NCI-H2196 treated with DMSO at 0.1 percent for 48 hours (cell line): ENCODE measurements at regions not wholly inside any gene's neighbourhood (a gene's known extent, or its start where the extent isn't known, plus 50 kb on each side); places are given as distances from the start of the nearest gene placed in this dataset.
"Not testable (repeated sequence)": the region's sequence is repeated elsewhere in the genome, so short reads cannot be mapped to it uniquely, and the experiment has no call there.

Experiments used
- DNase-seq: peaks from one replicate; lab custom pipeline; 2025; ENCODE audit not compliant: unreplicated experiment; lab: John Stamatoyannopoulos, UW

GRCh38 chr16:65375651-65376050, 253.8 kb upstream of the CDH11 start:
- no peak for DNase-seq

GRCh38 chr16:65373097-65373496, 251.2 kb upstream of the CDH11 start:
- no peak for DNase-seq

- DNase-seq = no peak
Measured at GRCh38 chr16:65372171-65372570, 250.3 kb upstream of the CDH11 start.

- no peak for DNase-seq
Measured at GRCh38 chr16:65365732-65366715, 244.2 kb upstream of the CDH11 start.

- not testable (repeated sequence) for DNase-seq
Measured at GRCh38 chr16:65356721-65357120, 234.9 kb upstream of the CDH11 start.

GRCh38 chr16:65355706-65356105, 233.8 kb upstream of the CDH11 start:
- no peak for DNase-seq

GRCh38 chr16:65353183-65353582, 231.3 kb upstream of the CDH11 start:
- DNase-seq = no peak

GRCh38 chr16:65349626-65350025, 227.8 kb upstream of the CDH11 start:
- no peak for DNase-seq

- no peak for DNase-seq
Measured at GRCh38 chr16:65343556-65343955, 221.7 kb upstream of the CDH11 start.

GRCh38 chr16:65342231-65342866, 220.5 kb upstream of the CDH11 start:
- no peak for DNase-seq

GRCh38 chr16:65339062-65339461, 217.2 kb upstream of the CDH11 start:
- no peak for DNase-seq

GRCh38 chr16:65336160-65336559, 214.3 kb upstream of the CDH11 start:
- DNase-seq = no peak

GRCh38 chr16:65334081-65334480, 212.2 kb upstream of the CDH11 start:
- no peak for DNase-seq

GRCh38 chr16:65333283-65333682, 211.4 kb upstream of the CDH11 start:
- no peak for DNase-seq

- DNase-seq = no peak
Measured at GRCh38 chr16:65327346-65327745, 205.5 kb upstream of the CDH11 start.

GRCh38 chr16:65323655-65324237, 201.9 kb upstream of the CDH11 start:
- no peak for DNase-seq

- no peak for DNase-seq
Measured at GRCh38 chr16:65319621-65320231, 197.9 kb upstream of the CDH11 start.

- DNase-seq = no peak
Measured at GRCh38 chr16:65318590-65319257, 196.9 kb upstream of the CDH11 start.

- no peak for DNase-seq
Measured at GRCh38 chr16:65318138-65318537, 196.3 kb upstream of the CDH11 start.

- DNase-seq = no peak
Measured at GRCh38 chr16:65316808-65317207, 194.9 kb upstream of the CDH11 start.
